GM21528 (cell line): ENCODE measurements at regions not wholly inside any gene's neighbourhood (a gene's known extent, or its start where the extent isn't known, plus 50 kb on each side); places are given as distances from the start of the nearest gene placed in this dataset.
A peak's percentile ranks its signal among the peaks of the same experiment; 100 is the strongest.
"Not testable (repeated sequence)": the region's sequence is repeated elsewhere in the genome, so short reads cannot be mapped to it uniquely, and the experiment has no call there.

ENCODE experiments used
- ATAC-seq: cut with Tn5 transposase; IDR thresholded peaks from one replicate; pipeline ENCODE4 v1.9.1; 2021; ENCODE audit warnings: mild to moderate bottlenecking, moderate library complexity; ENCODE audit not compliant: unreplicated experiment, low FRiP score

DNA sequence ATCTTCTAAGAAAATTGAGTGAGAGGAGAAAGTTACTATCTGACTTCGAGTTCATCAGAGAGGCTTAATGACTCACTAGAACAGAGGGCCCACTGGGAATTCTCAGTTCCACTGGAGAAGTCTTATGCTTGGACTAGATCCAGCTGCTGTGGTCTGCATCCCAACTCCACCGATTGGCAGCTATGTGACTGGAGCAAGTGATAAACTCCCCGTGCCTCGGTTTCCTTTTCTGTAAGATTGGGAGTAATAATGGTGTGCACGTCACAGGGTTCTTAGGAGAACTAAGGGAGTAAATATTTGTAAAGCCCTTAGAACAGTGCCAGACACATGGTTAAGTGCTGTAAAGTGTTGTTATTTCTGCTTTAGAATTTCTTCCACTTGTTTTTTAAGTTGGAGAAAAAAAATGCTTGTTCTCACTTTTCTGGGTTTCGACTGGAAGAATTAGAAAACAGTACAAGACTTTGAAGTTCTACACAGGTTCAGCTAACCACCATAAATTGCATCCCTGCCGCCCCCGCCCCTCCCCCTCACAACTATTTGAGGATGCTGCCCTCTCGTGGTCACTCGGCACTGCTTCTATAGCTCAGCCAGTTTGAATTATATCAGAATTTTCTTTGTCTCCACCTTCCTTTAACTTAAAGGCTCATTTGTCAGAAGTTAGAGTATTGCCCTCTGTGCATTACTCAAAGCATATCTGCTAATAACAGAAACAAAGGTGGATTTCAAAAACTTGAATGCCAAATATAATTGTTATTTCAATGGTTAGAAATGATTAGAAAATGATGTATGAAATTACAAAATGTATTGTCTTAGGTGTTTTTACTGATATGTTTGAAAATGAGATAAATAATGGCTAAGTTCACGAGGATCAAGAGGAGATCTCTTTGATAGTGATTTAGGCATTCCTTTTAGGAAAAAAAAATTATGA is 95.0 kb upstream of the IFNGR1 start:
- no peak for ATAC-seq

DNA sequence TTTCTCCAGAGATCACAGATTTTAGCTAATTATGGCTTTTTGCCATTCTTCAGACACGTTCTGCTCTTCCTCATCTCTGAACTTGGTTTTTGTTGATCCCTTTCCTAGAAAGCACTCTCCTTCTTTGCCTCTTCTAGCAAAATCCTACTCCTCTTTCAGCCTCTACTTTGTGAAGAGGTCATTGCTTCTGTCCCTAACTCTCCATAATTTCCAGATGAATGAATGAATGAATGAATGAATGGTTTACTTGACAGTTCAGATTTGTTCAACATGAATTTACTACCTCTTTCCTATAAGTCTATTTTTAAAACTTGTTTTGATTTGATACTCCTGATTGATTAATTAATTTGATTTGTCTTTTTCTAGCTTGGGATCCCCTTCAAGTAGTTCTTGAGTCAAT is 94.0 kb upstream of the IFNGR1 start:
- no peak for ATAC-seq

DNA sequence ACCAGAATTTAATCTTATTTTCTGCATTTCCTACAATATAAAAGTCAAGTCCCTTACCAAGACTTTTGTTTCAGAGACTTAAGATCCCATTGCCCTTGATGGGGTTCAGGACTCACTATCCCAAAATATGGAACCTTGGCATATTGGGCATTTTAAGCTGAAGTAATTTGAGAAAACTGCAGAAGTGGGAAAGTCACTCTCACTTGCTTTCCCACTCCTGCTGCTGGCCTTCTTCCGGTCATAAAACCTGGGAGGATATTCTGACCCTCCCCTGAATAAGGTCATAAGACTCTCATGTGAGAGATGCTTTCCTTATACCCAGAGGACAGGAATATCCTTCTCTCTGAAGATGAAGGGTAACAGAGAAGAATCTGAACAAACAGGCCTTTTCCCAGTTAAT is 92.8 kb upstream of the IFNGR1 start:
- no peak for ATAC-seq

DNA sequence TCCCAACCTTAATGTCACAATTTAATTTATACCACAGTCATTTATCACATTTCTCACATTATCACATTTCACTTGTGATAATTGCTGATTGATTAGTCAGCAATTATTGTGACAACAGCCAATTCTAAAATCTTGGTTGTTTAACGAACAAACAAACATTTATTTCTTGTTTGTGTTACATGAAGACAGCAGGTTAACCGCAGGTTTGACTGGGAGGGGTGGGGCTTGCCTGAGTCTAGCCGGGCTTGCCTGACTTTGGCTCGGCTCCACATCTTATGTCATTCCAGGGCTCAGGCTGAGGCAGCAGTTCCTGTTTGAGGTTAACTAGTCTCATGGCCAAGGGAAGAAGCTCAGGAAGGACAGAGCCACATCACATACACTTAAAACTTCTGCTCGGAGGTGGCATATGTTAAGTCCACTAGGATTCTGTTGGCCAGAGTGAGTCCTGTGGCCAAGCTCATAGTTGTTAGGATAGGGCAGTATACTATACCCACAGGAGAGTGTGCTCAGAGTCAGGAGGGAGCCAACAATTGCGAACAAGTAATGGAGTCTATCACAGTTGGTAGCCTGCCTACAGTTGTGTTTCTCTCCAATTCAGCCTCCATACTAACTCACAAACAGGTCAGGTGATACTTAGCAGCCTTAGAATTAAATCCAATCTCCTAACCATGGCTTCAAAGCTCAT is 90.0 kb upstream of the IFNGR1 start:
- ATAC-seq = no peak

DNA sequence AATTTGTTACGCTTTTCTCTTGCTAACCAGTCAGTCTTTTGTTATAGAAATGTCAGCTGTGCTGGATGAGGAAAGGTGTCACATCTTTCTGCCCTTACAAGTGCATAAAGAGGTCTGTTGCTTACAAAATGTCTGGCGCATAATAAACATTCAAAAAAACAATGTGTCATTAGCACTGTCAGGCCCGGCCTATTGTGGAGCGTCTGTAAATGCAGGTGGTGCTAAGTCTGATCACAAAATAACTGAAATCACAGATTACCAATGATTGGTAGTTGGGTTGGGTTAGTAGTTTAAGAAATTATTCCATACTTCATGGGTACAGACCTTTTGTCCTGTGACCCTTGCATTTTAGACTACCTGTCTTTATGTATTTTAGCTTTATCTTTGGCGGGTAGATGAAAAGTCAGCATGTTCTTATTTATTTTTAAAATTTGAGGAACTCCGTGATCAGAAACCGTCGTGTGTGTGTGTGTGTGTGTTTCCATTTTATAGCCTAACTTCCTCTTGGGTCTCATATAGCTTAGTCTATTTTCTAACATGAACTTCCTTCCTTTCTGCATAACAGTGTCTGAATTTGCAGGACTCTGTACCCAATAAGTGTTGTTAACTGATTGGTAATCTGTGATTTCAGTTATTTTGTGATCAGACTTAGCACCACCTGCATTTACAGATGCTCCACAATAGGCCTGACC is 88.1 kb upstream of the IFNGR1 start:
- no peak for ATAC-seq

DNA sequence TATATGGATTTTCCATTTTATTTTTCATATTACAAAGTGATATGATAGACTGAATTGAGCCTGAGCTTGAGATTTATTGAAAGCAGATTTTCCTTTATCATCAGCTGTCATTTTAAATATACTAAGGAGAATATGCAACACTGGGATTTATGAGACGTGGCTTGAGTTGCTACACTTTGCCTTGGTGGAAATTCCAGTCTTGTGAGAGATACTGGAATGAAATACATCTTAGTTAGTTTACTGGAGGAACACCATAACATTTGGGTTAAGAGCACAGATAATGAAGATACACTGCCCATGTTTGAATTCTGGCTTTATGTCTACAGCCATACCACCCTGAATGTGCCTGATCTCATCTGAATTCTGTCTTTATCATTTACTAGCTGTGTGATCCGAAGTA is 86.5 kb upstream of the IFNGR1 start:
- no peak for ATAC-seq

DNA sequence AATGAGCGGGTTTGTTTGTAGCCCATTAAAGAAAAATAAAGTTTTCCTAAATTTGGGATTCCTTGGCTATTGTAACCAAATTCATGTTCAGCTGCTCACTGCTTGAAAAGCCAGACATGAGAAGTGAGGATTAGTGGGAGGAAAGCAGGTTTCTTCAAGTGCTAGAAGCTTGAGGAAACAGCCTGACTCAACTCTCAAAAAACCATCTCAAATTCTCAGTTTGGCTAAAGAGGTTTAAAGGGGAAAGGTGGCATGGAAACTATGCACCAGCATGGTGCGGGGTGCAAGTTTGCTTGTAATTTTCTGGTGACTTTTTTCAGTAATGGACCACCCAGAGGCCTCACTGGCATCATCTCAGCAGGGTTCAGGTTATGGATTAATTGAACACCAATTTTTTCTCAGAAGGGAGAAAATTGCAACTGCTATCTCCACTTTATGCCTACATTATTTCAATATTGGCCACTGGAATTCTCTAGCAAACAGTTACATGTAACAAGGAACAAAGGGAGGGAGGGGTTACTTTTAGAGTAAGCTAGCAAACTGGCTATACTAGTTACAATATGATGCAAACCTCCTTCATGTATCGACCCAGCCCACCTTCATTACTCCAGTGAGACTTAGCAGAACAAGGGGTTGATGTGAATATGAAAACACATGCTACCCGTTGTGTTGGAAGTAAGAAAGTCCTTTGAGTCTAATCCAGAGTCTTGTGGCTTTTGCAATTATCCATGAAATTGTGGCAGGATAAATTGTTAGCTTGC is 85.0 kb upstream of the IFNGR1 start:
- ATAC-seq = no peak

DNA sequence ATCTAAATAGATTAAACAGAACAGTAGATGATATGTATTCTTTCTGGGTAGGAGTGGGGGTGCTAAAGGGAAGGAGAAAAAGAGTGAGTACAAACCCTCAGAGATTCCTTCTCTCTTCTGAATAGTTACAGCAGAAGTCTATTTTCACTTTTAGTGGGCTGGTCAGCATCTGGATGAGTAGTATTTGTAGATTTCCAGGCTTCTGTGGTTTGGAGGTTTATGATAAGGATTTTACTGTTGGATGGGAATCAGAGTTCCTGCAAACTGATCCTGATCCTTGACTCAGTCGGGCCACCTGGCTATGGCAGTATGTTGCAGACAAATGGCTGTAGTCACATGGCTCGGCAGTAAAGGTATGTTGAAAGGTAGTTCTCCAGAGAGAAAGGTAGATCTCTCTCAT is 84.3 kb upstream of the IFNGR1 start:
- ATAC-seq = no peak

DNA sequence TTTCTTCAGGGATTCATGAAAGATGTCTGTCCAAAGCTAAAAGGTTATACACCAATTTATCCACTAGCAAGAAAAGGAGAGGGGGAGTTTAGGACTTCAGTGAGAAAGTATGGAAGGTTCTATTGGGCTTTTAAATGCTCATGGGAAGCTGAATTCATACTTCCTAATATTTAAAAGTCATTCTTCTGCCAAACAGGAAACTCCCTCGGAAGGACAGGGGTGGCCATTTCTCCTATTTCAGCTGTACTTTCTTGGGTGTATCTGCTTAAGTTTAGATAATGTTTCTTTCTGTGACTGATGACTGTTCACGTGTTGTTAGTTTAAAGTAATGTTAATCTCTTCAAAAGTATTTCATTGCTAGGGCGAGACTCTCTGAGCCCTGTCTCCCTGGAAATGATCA is 80.5 kb upstream of the IFNGR1 start:
- ATAC-seq = no peak

DNA sequence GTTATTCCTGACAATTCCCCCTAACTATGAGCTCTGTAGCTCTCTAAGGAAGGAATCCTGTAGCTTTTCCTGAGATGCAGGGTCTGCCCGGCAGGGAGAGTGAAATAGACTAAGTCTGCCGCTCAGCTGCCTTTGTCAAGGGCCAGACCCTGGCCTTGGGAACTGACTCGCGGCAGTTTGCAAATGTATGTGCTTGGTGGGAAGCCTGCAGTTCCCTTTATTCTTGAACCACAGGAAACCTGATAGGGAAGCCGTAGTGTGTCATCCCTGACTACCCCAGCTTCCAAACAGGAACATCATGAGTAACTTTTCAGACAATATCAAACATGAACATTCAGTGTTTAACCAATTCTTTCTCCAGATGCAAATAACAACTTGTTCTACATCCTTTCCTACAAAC is 78.7 kb upstream of the IFNGR1 start:
- ATAC-seq = no peak

DNA sequence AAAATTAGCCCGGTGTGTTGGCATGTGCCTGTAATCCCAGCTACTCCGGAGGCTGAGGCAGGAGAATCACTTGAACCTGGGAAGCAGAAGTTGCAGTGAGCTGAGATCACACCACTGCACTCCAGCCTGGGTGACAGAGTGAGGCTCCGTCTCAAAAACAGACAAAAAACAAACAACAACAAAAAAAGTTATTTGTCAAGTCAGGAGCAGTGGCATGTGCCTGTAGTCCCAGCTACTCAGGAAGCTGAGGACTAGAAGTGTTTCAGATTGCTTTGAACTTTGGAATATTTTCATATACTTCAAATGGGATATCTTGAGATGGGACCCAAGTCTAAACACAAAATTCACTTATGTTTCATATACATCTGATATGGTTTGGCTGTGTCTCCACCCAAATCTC is 73.1 kb upstream of the IFNGR1 start:
- ATAC-seq = not testable (repeated sequence)

DNA sequence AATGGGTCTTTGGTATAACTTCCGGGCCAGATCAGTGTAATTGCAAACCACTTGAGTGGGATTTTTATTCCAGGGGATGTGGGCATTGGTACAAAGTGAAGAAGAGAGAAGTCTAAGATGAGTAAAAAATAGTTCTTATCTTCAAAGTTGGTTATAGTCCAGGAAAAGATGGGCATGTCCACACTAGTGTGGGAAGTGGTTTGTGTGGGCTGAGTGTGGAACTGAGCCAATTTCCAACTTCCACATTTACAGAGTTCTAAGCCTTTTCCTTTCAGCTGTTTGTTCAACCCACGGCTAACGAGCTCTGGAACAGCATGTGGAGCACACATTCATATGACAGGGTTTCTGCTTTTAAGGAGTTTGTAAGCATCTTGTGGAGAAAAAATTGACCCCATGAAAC is 72.3 kb upstream of the IFNGR1 start:
- ATAC-seq = no peak

DNA sequence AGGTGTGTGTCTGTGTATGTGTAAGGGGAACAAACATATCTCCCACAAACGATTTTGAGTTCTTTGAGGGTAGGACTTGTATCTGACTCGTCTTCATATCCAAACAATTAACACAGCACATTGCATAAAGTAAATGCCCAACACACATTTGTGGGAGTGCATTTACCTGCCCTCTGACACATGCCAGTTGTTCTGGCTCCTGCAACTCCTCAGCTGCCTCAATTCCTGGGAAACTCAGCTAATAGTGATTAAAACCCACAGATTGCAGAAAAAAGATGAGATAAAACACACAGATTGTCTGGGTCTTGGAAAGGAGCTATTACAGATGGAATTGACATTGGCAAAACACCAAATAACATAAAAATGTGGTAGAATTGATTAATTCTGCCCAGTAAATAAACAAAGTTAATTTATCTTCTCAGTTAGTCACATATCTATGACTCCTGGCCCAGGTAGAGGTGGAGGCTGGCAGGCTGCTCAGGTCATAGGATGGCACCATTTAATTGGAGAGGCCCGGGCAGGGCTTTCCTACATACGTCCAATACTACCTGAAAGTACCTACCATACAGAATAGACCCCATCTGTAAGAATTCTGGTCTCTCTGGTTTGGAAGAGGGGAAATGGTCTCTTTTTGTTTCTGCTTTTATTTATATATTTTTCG is 71.5 kb upstream of the IFNGR1 start:
- no peak for ATAC-seq

DNA sequence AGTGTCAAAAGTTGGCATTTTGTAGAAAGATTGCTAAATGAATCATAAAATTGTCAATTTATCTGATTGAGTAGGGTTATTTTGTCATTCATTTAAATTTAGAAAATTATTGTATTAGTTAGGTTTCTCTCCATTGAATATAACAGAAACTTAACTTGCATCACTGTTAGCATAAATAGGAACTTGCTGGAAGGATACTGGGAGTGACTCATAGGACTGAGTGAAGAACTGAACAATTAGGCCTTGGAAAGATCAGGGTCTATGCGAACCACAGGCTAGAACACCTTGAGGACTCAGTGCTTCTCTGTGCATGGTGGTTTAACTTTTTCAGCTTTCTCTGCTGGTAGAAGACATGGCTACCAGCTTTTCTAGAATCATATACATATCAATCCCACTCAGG is 67.7 kb upstream of the IFNGR1 start:
- no peak for ATAC-seq

DNA sequence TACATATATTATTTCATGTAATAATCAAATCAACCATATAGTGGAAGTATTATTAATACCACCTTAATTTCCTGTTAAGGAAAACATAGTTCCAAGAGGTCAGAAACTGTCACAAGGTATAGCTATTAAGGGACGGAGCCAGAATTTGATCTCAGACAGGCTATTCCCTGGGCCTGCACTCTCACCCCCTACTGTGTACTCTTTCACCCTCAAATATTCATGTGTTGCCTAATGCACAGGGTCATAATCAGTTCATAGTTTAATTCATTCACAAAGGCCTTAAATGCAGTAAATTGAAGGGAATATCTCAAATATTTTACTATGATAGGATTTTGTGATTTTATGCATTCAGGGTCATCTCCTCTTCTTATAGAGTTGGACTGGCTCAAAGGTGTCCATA is 67.2 kb upstream of the IFNGR1 start:
- no peak for ATAC-seq

DNA sequence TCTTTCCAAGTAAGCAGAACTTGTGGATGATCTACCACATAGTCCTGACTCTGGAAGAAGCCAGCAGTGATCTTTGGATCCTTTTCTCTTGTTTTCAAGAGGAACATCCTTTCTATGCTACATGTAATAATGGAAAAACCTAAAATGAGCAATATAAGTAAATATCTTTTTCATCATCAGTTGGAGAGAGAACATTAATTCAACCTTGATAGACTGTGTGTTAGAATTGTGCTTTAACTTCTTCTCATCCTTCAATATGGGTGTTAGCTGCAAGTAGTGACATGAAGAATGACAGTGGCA is 65.6 kb upstream of the IFNGR1 start:
- ATAC-seq = no peak

DNA sequence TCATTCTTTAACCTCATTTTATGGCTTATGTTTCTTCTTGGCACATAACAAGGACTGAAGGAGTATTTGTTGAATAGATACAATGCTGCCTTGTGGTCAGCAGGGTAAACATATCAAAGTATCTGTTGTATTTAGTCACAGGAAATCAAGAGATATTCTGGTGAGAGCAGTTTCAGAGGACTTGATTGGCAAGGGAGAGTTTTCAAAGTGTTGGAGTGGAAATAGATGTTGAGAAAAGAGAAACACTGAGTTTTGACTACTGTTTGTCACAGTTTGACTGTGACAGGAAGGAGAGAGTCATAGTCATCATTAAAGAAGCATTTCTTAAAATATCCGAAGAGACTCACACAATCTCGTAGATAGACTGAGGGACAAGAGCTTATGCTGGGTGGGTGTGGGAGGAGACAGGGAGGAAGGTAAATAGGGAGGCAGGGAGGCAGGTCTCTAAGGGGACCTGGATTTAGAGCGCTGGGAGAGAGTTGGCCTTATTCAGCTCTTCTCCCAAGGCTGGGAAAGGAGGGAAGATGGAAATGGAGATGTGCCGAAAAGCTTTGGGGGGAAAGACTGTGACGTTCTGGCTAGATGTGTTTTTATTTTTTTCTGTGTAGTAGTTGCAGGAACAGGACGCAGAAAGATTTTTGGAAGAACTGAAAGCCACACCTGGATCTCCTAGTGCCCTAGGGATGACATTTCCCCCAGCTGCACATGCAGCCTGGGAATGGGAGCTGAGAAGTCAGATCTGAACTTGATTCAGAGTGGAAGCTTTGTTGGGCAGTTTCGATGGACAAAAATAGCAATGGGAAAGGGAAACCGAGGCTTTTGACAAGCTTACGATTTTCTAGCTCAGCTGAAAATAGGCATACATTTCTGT is 65.0 kb upstream of the IFNGR1 start:
- peak; percentile 87 for ATAC-seq

DNA sequence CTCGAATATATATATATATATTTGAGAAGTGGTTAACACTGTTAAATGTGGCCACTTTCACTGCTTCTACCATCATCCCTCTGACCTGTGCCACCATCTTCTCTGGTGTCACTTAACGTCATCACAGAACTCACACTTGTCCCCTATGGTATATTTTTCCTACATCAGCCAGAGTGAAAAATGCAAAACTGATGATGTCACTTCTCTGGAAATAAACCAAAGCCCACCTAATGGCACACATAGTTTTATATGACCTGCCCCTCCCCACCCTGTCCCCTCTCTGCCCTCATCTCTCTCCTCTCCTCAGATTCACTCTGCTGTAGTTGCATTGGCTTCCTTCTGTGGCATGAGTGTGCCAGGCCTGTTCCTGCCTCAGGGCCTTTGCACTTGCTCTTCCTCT is 63.9 kb upstream of the IFNGR1 start:
- no peak for ATAC-seq

DNA sequence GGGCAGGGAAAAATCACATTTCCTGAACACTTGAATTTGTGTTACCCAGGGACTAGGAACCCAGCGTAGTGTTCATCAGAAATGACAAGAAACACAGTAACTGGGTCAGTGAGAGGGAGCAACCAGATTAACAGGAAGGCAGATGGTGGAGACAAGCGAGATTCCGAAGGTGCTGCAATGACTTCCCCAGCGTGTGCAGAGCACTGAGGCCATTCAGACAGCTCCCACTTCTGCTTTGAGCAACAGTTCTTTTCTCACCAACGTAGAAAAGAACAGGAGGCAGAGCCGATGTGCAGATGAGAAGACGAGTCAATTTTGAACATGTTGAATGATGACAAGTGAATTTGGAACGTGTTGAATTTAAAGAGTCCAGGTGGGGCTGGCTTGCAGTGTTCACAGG is 63.1 kb upstream of the IFNGR1 start:
- no peak for ATAC-seq
